ENCODE measurements at regions not wholly inside any gene's neighbourhood (a gene's known extent, or its start where the extent isn't known, plus 50 kb on each side); places are given as distances from the start of the nearest gene placed in this dataset.

- no peak for TF ChIP-seq CTCF (conservative IDR thresholded peaks at IDR 0.05; ENCODE audit: low read length)
- TF ChIP-seq EZH2phosphoT487 (IDR thresholded peaks at IDR 0.05; ENCODE audit: borderline replicate concordance, low read depth, low read length): no peak
Observed at GRCh38 chr4:98710831-98711230, 52.4 kb upstream of the TSPAN5 start.
